ENCODE measurements at regions not wholly inside any gene's neighbourhood (a gene's known extent, or its start where the extent isn't known, plus 50 kb on each side); places are given as distances from the start of the nearest gene placed in this dataset.
"Not testable (repeated sequence)": the region's sequence is repeated elsewhere in the genome, so short reads cannot be mapped to it uniquely, and the experiment has no call there.

DNA sequence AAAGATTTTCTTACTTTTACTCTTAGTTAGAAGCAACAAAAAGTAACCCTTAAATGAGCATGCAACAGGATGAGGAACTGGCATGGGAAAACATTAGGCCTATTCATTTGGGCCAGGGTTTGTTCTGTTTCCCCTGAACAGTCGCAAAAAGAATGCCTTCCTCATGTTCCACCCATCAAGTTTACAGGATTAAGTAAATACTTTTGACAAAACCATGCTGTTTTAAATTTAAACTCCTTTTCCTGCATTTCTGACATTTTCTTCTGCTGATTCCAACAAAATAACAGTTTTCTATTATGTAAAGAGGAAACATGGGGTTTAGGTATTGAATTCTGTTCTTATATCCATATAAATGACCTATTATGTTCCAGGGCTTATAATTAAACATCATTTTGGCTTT lies 236.6 kb upstream of the ACTBL2 start:
- H3K4me1 ChIP-seq (ENCODE audit: control insufficient read depth, low read depth, low read length) = no peaks in the 10 kb centered on the region
- H3K9ac ChIP-seq (ENCODE audit: low read length) = no peak overlapping the region
- no peak for DNase-seq
- H3K79me2 ChIP-seq (ENCODE audit: control insufficient read depth, insufficient read depth, low read length) = no peaks in the 10 kb centered on the region
- no peaks in the 10 kb centered on the region for H3K79me1 ChIP-seq (ENCODE audit: low read length)
- H3K18ac ChIP-seq (ENCODE audit: low read length) = no peak overlapping the region
- no peak overlapping the region for H4K8ac ChIP-seq (ENCODE audit: low read depth, low read length)
- H3K27me3 ChIP-seq (ENCODE audit: insufficient read depth, low read length, poor library complexity) = peaks cover 2% of the 10 kb centered on the region
- H3K4me3 ChIP-seq (ENCODE audit: low read length) = no peak overlapping the region
- H2BK120ac ChIP-seq (ENCODE audit: low read depth, low read length) = no peak overlapping the region
- no peak overlapping the region for H2BK15ac ChIP-seq (replicated peaks; ENCODE audit: low read depth)
- H3K23ac ChIP-seq (ENCODE audit: low read length) = no peak overlapping the region
- H4K5ac ChIP-seq (ENCODE audit: low read length) = no peak overlapping the region
- no peaks in the 10 kb centered on the region for H3K36me3 ChIP-seq (ENCODE audit: control insufficient read depth, insufficient read depth, low read length)
- H2BK5ac ChIP-seq (ENCODE audit: low read length) = no peak overlapping the region
- H3K27ac ChIP-seq (ENCODE audit: low read depth, low read length) = no peak overlapping the region
- H3K4me2 ChIP-seq (ENCODE audit: low read length) = no peak overlapping the region
- no peak overlapping the region for H2AK5ac ChIP-seq (ENCODE audit: low read length)
- no CpG with 5 or more reads among the region's 1 CpG for WGBS (ENCODE audit: extremely low coverage, insufficient coverage, low lambda C conversion rate)
- no peak overlapping the region for H3K56ac ChIP-seq (ENCODE audit: low read length)
- H3K4ac ChIP-seq (ENCODE audit: low read depth, low read length) = no peak overlapping the region

DNA sequence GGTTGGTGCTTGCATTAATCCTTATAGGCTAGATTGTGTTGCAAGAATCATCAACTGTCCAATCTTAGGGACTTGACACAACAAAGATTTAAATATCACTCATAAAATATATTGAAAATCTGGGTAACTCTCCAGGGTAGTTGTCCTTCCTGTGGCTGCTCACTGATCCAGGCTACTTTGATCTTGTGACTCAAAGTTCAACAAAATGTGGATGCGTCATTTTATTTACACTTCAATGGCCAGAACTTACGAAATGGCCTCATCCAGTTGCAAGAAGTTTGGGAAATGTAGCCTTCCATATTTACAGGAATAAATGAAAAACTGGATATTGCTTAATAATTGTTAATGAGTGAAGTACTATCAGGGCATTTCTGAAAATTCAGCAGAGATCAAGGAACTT lies 235.5 kb upstream of the ACTBL2 start:
- no peak overlapping the region for H3K4ac ChIP-seq (ENCODE audit: low read depth, low read length)
- H3K56ac ChIP-seq (ENCODE audit: low read length) = no peak overlapping the region
- DNase-seq = no peak
- H3K4me2 ChIP-seq (ENCODE audit: low read length) = no peak overlapping the region
- H3K9ac ChIP-seq (ENCODE audit: low read length) = no peak overlapping the region
- no peaks in the 10 kb centered on the region for H3K4me1 ChIP-seq (ENCODE audit: control insufficient read depth, low read depth, low read length)
- H3K79me1 ChIP-seq (ENCODE audit: low read length) = no peaks in the 10 kb centered on the region
- H2AK5ac ChIP-seq (ENCODE audit: low read length) = no peak overlapping the region
- no peaks in the 10 kb centered on the region for H3K79me2 ChIP-seq (ENCODE audit: control insufficient read depth, insufficient read depth, low read length)
- H3K36me3 ChIP-seq (ENCODE audit: control insufficient read depth, insufficient read depth, low read length) = no peaks in the 10 kb centered on the region
- no peak overlapping the region for H3K27ac ChIP-seq (ENCODE audit: low read depth, low read length)
- H4K8ac ChIP-seq (ENCODE audit: low read depth, low read length) = no peak overlapping the region
- H2BK15ac ChIP-seq (replicated peaks; ENCODE audit: low read depth) = no peak overlapping the region
- H2BK5ac ChIP-seq (ENCODE audit: low read length) = no peak overlapping the region
- no peak overlapping the region for H3K23ac ChIP-seq (ENCODE audit: low read length)
- H3K18ac ChIP-seq (ENCODE audit: low read length) = no peak overlapping the region
- no CpG with 5 or more reads among the region's 2 CpGs for WGBS (ENCODE audit: extremely low coverage, insufficient coverage, low lambda C conversion rate)
- H3K27me3 ChIP-seq (ENCODE audit: insufficient read depth, low read length, poor library complexity) = peaks cover 2% of the 10 kb centered on the region
- no peak overlapping the region for H3K4me3 ChIP-seq (ENCODE audit: low read length)
- H2BK120ac ChIP-seq (ENCODE audit: low read depth, low read length) = no peak overlapping the region
- no peak overlapping the region for H4K5ac ChIP-seq (ENCODE audit: low read length)

DNA sequence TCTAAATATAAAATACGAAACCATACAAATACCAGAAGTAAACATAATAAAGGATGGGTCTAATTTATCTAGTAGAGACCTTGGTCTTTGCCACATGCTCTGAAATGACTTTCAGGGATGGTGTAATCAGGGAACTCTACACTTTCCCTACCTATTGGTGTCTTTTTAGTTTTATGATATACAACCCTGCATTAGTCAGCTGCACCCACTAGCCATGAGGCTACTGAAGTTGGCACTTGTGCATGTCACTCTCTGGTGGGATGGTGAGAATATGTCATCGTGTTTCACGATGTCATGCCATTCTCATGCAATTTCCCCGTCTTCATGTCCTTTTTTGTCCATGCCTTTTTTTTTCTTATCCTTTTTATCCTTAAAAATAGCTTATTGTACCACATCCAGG lies 234.9 kb upstream of the ACTBL2 start:
- Histone ChIP-seq H3K56ac (ENCODE audit: low read length) (no peak overlapping the region), H4K8ac (ENCODE audit: low read depth, low read length) (no peak overlapping the region), H2AK5ac (ENCODE audit: low read length) (no peak overlapping the region), H3K4ac (ENCODE audit: low read depth, low read length) (no peak overlapping the region), H3K27me3 (ENCODE audit: insufficient read depth, low read length, poor library complexity) (peaks cover 2% of the 10 kb centered on the region), H3K18ac (ENCODE audit: low read length) (no peak overlapping the region), H3K4me3 (ENCODE audit: low read length) (no peak overlapping the region), H3K4me2 (ENCODE audit: low read length) (no peak overlapping the region), H4K5ac (ENCODE audit: low read length) (no peak overlapping the region), H3K27ac (ENCODE audit: low read depth, low read length) (no peak overlapping the region), H2BK15ac (replicated peaks; ENCODE audit: low read depth) (no peak overlapping the region), H3K9ac (ENCODE audit: low read length) (no peak overlapping the region), H3K4me1 (ENCODE audit: control insufficient read depth, low read depth, low read length) (no peaks in the 10 kb centered on the region), H2BK120ac (ENCODE audit: low read depth, low read length) (no peak overlapping the region), H3K23ac (ENCODE audit: low read length) (no peak overlapping the region), H3K36me3 (ENCODE audit: control insufficient read depth, insufficient read depth, low read length) (no peaks in the 10 kb centered on the region), H3K79me1 (ENCODE audit: low read length) (no peaks in the 10 kb centered on the region), H3K79me2 (ENCODE audit: control insufficient read depth, insufficient read depth, low read length) (no peaks in the 10 kb centered on the region), H2BK5ac (ENCODE audit: low read length) (no peak overlapping the region)
- WGBS (ENCODE audit: extremely low coverage, insufficient coverage, low lambda C conversion rate) = no CpG with 5 or more reads among the region's 4 CpGs
- DNase-seq = no peak

GRCh38 chr5:57716661-57717060 lies 234.1 kb upstream of the ACTBL2 start:
- Histone ChIP-seq H2BK120ac (ENCODE audit: low read depth, low read length) (no peak overlapping the region), H3K23ac (ENCODE audit: low read length) (no peak overlapping the region), H3K27me3 (ENCODE audit: insufficient read depth, low read length, poor library complexity) (no peaks in the 10 kb centered on the region), H3K27ac (ENCODE audit: low read depth, low read length) (no peak overlapping the region), H3K18ac (ENCODE audit: low read length) (no peak overlapping the region), H3K79me1 (ENCODE audit: low read length) (no peaks in the 10 kb centered on the region), H2BK15ac (replicated peaks; ENCODE audit: low read depth) (no peak overlapping the region), H3K4ac (ENCODE audit: low read depth, low read length) (no peak overlapping the region), H3K36me3 (ENCODE audit: control insufficient read depth, insufficient read depth, low read length) (no peaks in the 10 kb centered on the region), H2AK5ac (ENCODE audit: low read length) (no peak overlapping the region), H4K5ac (ENCODE audit: low read length) (no peak overlapping the region), H4K8ac (ENCODE audit: low read depth, low read length) (no peak overlapping the region), H3K4me1 (ENCODE audit: control insufficient read depth, low read depth, low read length) (no peaks in the 10 kb centered on the region), H3K79me2 (ENCODE audit: control insufficient read depth, insufficient read depth, low read length) (no peaks in the 10 kb centered on the region), H2BK5ac (ENCODE audit: low read length) (no peak overlapping the region), H3K4me3 (ENCODE audit: low read length) (no peak overlapping the region), H3K4me2 (ENCODE audit: low read length) (no peak overlapping the region), H3K9ac (ENCODE audit: low read length) (no peak overlapping the region), H3K56ac (ENCODE audit: low read length) (no peak overlapping the region)
- DNase-seq = no peak
- WGBS (ENCODE audit: extremely low coverage, insufficient coverage, low lambda C conversion rate) = no CpG with 5 or more reads among the region's 3 CpGs

DNA sequence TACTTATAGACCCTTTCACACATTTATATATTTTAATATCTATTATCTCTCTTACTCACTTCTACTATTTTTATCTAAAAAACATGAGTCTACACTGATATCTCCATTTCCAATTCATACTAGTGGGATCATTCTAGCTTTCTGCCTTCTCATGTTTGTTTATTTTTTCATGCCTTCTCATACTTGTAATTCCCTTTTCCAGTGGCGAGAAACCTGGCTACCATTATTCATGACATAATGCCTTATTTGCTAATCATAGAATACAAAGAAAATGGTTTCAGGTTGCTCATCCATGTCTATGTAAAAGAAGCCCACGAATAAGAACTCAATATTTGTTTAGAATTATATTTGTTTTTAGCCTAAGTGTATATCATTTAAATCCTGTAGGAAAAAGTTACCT lies 232.7 kb upstream of the ACTBL2 start:
- H4K5ac ChIP-seq (ENCODE audit: low read length) = no peak overlapping the region
- H2BK5ac ChIP-seq (ENCODE audit: low read length) = no peak overlapping the region
- no peaks in the 10 kb centered on the region for H3K36me3 ChIP-seq (ENCODE audit: control insufficient read depth, insufficient read depth, low read length)
- H3K18ac ChIP-seq (ENCODE audit: low read length) = no peak overlapping the region
- no peak overlapping the region for H3K4me2 ChIP-seq (ENCODE audit: low read length)
- H3K79me2 ChIP-seq (ENCODE audit: control insufficient read depth, insufficient read depth, low read length) = no peaks in the 10 kb centered on the region
- no peak overlapping the region for H4K8ac ChIP-seq (ENCODE audit: low read depth, low read length)
- no peaks in the 10 kb centered on the region for H3K4me1 ChIP-seq (ENCODE audit: control insufficient read depth, low read depth, low read length)
- no peak overlapping the region for H3K23ac ChIP-seq (ENCODE audit: low read length)
- no peak overlapping the region for H3K27ac ChIP-seq (ENCODE audit: low read depth, low read length)
- no peak overlapping the region for H2BK120ac ChIP-seq (ENCODE audit: low read depth, low read length)
- H2AK5ac ChIP-seq (ENCODE audit: low read length) = no peak overlapping the region
- H3K56ac ChIP-seq (ENCODE audit: low read length) = no peak overlapping the region
- no peak overlapping the region for H3K9ac ChIP-seq (ENCODE audit: low read length)
- DNase-seq = no peak
- no peak overlapping the region for H2BK15ac ChIP-seq (replicated peaks; ENCODE audit: low read depth)
- no peak overlapping the region for H3K4me3 ChIP-seq (ENCODE audit: low read length)
- no peak overlapping the region for H3K4ac ChIP-seq (ENCODE audit: low read depth, low read length)
- WGBS (ENCODE audit: extremely low coverage, insufficient coverage, low lambda C conversion rate) = no CpG with 5 or more reads among the region's 2 CpGs
- no peaks in the 10 kb centered on the region for H3K79me1 ChIP-seq (ENCODE audit: low read length)
- H3K27me3 ChIP-seq (ENCODE audit: insufficient read depth, low read length, poor library complexity) = no peaks in the 10 kb centered on the region

- H2BK5ac ChIP-seq (ENCODE audit: low read length); H3K23ac ChIP-seq (ENCODE audit: low read length); H3K56ac ChIP-seq (ENCODE audit: low read length); H3K36me3 ChIP-seq (ENCODE audit: control insufficient read depth, insufficient read depth, low read length); H3K27ac ChIP-seq (ENCODE audit: low read depth, low read length); H2BK15ac ChIP-seq (replicated peaks; ENCODE audit: low read depth); H4K5ac ChIP-seq (ENCODE audit: low read length); H3K18ac ChIP-seq (ENCODE audit: low read length); H3K27me3 ChIP-seq (ENCODE audit: insufficient read depth, low read length, poor library complexity); H3K4ac ChIP-seq (ENCODE audit: low read depth, low read length); H3K4me1 ChIP-seq (ENCODE audit: control insufficient read depth, low read depth, low read length); H4K8ac ChIP-seq (ENCODE audit: low read depth, low read length); H3K4me2 ChIP-seq (ENCODE audit: low read length); H3K79me2 ChIP-seq (ENCODE audit: control insufficient read depth, insufficient read depth, low read length); H3K9ac ChIP-seq (ENCODE audit: low read length); H2BK120ac ChIP-seq (ENCODE audit: low read depth, low read length); H3K4me3 ChIP-seq (ENCODE audit: low read length); DNase-seq; H2AK5ac ChIP-seq (ENCODE audit: low read length); H3K79me1 ChIP-seq (ENCODE audit: low read length): not testable (repeated sequence)
- no CpG with 5 or more reads among the region's 3 CpGs for WGBS (ENCODE audit: extremely low coverage, insufficient coverage, low lambda C conversion rate)
Observed at GRCh38 chr5:57713535-57713934, 230.9 kb upstream of the ACTBL2 start.
